ENCODE measurements at regions not wholly inside any gene's neighbourhood (a gene's known extent, or its start where the extent isn't known, plus 50 kb on each side); places are given as distances from the start of the nearest gene placed in this dataset.
"Not testable (repeated sequence)": the region's sequence is repeated elsewhere in the genome, so short reads cannot be mapped to it uniquely, and the experiment has no call there.

- DNase-seq, result no peak
Observed at GRCh38 chr6:130720076-130720715, 107.0 kb upstream of the SMLR1 start.

GRCh38 chr6:130724089-130724488 is 103.1 kb upstream of the SMLR1 start:
- no peak for DNase-seq

GRCh38 chr6:130725551-130725950 is 101.7 kb upstream of the SMLR1 start:
- DNase-seq, result no peak

GRCh38 chr6:130728064-130728463 is 99.1 kb upstream of the SMLR1 start:
- not testable (repeated sequence) for DNase-seq

GRCh38 chr6:130730600-130730999 is 96.6 kb upstream of the SMLR1 start:
- DNase-seq, result no peak

- no peak for DNase-seq
Observed at GRCh38 chr6:130734161-130734560, 93.0 kb upstream of the SMLR1 start.

GRCh38 chr6:130740308-130740707 is 86.9 kb upstream of the SMLR1 start:
- DNase-seq, result no peak

- no peak for DNase-seq
Observed at GRCh38 chr6:130742131-130742681, 85.0 kb upstream of the SMLR1 start.

GRCh38 chr6:130743175-130743574 is 84.0 kb upstream of the SMLR1 start:
- no peak for DNase-seq

GRCh38 chr6:130744576-130745366 is 82.4 kb upstream of the SMLR1 start:
- DNase-seq, result no peak

GRCh38 chr6:130748041-130748440 is 79.2 kb upstream of the SMLR1 start:
- DNase-seq, result no peak

- DNase-seq, result no peak
Observed at GRCh38 chr6:130749402-130749801, 77.8 kb upstream of the SMLR1 start.

GRCh38 chr6:130752267-130752666 is 74.9 kb upstream of the SMLR1 start:
- DNase-seq, result no peak

- DNase-seq, result no peak
Observed at GRCh38 chr6:130754786-130755367, 72.3 kb upstream of the SMLR1 start.

GRCh38 chr6:130755368-130756034 is 71.7 kb upstream of the SMLR1 start:
- DNase-seq, result no peak

- DNase-seq, result no peak
Observed at GRCh38 chr6:130756824-130757223, 70.4 kb upstream of the SMLR1 start.

GRCh38 chr6:130758813-130759212 is 68.4 kb upstream of the SMLR1 start:
- no peak for DNase-seq

GRCh38 chr6:130760006-130760405 is 67.2 kb upstream of the SMLR1 start:
- no peak for DNase-seq

- DNase-seq, result no peak
Observed at GRCh38 chr6:130761286-130761685, 65.9 kb upstream of the SMLR1 start.

GRCh38 chr6:130765181-130765727 is 62.0 kb upstream of the SMLR1 start:
- DNase-seq, result no peak

- DNase-seq, result no peak
Observed at GRCh38 chr6:130766239-130767144, 60.7 kb upstream of the SMLR1 start.

- no peak for DNase-seq
Observed at GRCh38 chr6:130769861-130770260, 57.3 kb upstream of the SMLR1 start.

Measured in midbrain (tissue), 1 donor.